Vagina (tissue), 2 donors: ENCODE measurements at regions not wholly inside any gene's neighbourhood (a gene's known extent, or its start where the extent isn't known, plus 50 kb on each side); places are given as distances from the start of the nearest gene placed in this dataset.

Experiments used
- POLR2A ChIP-seq, 2 donors: fragments of 450-650 bp; IDR thresholded peaks; one replicate each; pipeline ENCODE4 v1.6.1; 2017; ENCODE audit warnings: antibody characterized with exemption in 2 of 2, mild to moderate bottlenecking in 2 of 2, moderate library complexity in 2 of 2
- TF ChIP-seq, protein P1 (sequence below), 3 experiments: fragments of 450-650 bp in 2 of 3; fragments of 200-600 bp in 1 of 3; sonication (generic) in 1 of 3; IDR thresholded peaks; one replicate each; pipeline ENCODE4 v1.5.1; 2017 to 2019; ENCODE audit warnings: antibody characterized with exemption in 3 of 3, mild to moderate bottlenecking in 2 of 3, moderate library complexity in 2 of 3

DNA sequence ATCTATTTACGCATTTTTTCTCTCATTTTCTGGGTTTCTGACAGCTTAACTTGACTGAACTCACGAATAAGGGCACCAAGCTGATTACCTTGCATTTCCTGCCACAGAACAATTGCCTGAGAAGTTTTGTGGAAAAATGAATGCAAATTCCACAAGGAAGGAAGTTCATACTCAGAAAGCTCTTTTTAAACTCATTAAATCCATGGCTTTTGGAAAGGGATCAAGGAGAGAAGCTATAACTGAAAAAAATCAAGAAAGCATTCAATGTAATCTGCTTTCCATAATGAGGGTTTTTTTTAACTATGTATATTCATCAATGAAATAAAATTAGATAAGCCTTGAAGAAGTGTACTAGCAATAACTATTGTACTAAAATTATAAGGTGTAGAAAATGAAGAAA lies 252.5 kb downstream of the GPM6A start:
- TF ChIP-seq, protein P1, sequence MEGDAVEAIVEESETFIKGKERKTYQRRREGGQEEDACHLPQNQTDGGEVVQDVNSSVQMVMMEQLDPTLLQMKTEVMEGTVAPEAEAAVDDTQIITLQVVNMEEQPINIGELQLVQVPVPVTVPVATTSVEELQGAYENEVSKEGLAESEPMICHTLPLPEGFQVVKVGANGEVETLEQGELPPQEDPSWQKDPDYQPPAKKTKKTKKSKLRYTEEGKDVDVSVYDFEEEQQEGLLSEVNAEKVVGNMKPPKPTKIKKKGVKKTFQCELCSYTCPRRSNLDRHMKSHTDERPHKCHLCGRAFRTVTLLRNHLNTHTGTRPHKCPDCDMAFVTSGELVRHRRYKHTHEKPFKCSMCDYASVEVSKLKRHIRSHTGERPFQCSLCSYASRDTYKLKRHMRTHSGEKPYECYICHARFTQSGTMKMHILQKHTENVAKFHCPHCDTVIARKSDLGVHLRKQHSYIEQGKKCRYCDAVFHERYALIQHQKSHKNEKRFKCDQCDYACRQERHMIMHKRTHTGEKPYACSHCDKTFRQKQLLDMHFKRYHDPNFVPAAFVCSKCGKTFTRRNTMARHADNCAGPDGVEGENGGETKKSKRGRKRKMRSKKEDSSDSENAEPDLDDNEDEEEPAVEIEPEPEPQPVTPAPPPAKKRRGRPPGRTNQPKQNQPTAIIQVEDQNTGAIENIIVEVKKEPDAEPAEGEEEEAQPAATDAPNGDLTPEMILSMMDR (IDR thresholded peaks at IDR 0.05): no peak
- TF ChIP-seq POLR2A (IDR thresholded peaks at IDR 0.05): no peak
